ENCODE measurements at regions not wholly inside any gene's neighbourhood (a gene's known extent, or its start where the extent isn't known, plus 50 kb on each side); places are given as distances from the start of the nearest gene placed in this dataset.

DNA sequence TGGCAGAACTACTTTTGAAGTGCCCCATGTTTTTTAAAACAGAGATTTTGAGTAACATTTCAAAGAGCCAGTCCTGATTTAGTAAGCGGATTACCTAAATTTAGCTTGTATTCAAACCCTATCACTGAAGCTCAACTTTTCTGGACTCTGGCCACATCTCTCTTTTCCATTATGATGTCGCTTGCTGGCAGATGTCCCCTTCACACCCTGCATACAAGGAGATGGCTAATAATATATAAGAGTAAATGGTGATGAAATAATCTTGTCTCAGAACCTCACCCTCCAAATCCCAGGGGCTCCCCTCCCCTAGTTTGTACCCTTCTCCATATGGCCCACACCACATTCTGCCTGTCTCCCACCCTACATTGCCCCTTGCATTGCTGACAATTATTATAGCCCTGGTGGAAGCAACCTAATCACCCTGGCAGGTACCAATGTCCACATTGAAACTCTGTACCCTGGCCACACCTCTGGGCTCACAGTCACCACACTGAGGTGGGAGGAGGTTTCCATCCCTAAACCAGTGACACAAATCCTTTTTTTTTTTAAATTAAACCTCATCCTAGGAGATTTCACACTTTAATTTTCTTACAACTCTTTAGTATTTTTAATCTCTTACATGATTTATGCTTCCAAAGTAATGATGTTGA, 106.0 kb upstream of the SYT6 start:
- H3K14ac ChIP-seq (ENCODE audit: insufficient read depth, low read length): no peak overlapping the region
- Mint-ChIP-seq H3K36me3 (ENCODE audit: insufficient read depth in 1 of 3, low read depth in 3 of 3) (peaks cover 0 to 2% (median under 1%) of the 10 kb centered on the region in 3 experiments; a peak in 1 of 7 replicates), H3K27me3 (ENCODE audit: low read depth) (peaks cover 17% of the 10 kb centered on the region), H3K9me3 (peaks cover 4 to 8% of the 10 kb centered on the region in 2 experiments; a peak in 3 of 5 replicates), H3K4me1 (no peaks in the 10 kb centered on the region), H3K27ac (no peak overlapping the region), H3K4me3 (no peak overlapping the region)
- no peak overlapping the region for H3K9ac ChIP-seq (ENCODE audit: extremely low read depth, insufficient read length, low read length)
- no peak overlapping the region for H2AK5ac ChIP-seq (ENCODE audit: insufficient read length, low read length)
- H3K23ac ChIP-seq (ENCODE audit: insufficient read length, low read depth, low read length): no peak overlapping the region
- H3K4me1 ChIP-seq (ENCODE audit: insufficient read depth, low read length): no peaks in the 10 kb centered on the region
- H3K79me2 ChIP-seq (ENCODE audit: insufficient read depth, low read length): no peaks in the 10 kb centered on the region
- H3K4me2 ChIP-seq (ENCODE audit: insufficient read depth, insufficient read length, low read length): no peak overlapping the region
- H3K56ac ChIP-seq (ENCODE audit: insufficient read length, low read depth, low read length): no peak overlapping the region
- H3K23me2 ChIP-seq (ENCODE audit: insufficient read length, low read depth, low read length, poor library complexity, severe bottlenecking): no peaks in the 10 kb centered on the region
- H3K18ac ChIP-seq (ENCODE audit: insufficient read length, low read depth, low read length): no peak overlapping the region
- no peak overlapping the region for H3K4ac ChIP-seq (ENCODE audit: low read depth, low read length)
- no peak overlapping the region for H3K27ac ChIP-seq (ENCODE audit: insufficient read length, low read depth, low read length)
- no peak overlapping the region for H2BK5ac ChIP-seq (ENCODE audit: insufficient read length, low read length)
- no peak overlapping the region for H4K91ac ChIP-seq (ENCODE audit: insufficient read length, low read depth, low read length)
- no peak overlapping the region for H4K8ac ChIP-seq (replicated peaks; ENCODE audit: insufficient read length, low read depth, low read length)
- H4K5ac ChIP-seq (ENCODE audit: insufficient read length, low read depth, low read length): no peak overlapping the region
- H2BK120ac ChIP-seq (ENCODE audit: low read depth, low read length, poor library complexity, severe bottlenecking): no peak overlapping the region
- no peak for DNase-seq
- H4K20me1 ChIP-seq (ENCODE audit: control insufficient read depth, insufficient read depth, insufficient read length): no peaks in the 10 kb centered on the region
- H3K79me1 ChIP-seq (ENCODE audit: insufficient read depth, low read depth, low read length, poor library complexity, severe bottlenecking): no peaks in the 10 kb centered on the region
- no peaks in the 10 kb centered on the region for H3K9me3 ChIP-seq (ENCODE audit: control insufficient read depth, low read depth, low read length)
- TF ChIP-seq CTCF (conservative IDR thresholded peaks at IDR 0.05): no peak
- no peak overlapping the region for H2BK15ac ChIP-seq (ENCODE audit: low read depth, low read length)
- no CpG with 5 or more reads among the region's 2 CpGs for WGBS (ENCODE audit: extremely low coverage, insufficient read length, low lambda C conversion rate)
- no peaks in the 10 kb centered on the region for H3K27me3 ChIP-seq (ENCODE audit: insufficient read depth, low read length)
- no peak overlapping the region for H3T11ph ChIP-seq (ENCODE audit: low read length)
- H2BK20ac ChIP-seq (ENCODE audit: low read depth, low read length, poor library complexity, severe bottlenecking): no peak overlapping the region
- H2BK12ac ChIP-seq (ENCODE audit: insufficient read length, low read depth, low read length): no peak overlapping the region
- H2AFZ ChIP-seq (ENCODE audit: low read length): no peak overlapping the region
